Thyroid gland (tissue), 4 donors: ENCODE measurements at regions not wholly inside any gene's neighbourhood (a gene's known extent, or its start where the extent isn't known, plus 50 kb on each side); places are given as distances from the start of the nearest gene placed in this dataset.

Experiments used
- DNase-seq, 2 donors: peaks; one replicate each; pipeline ENCODE4 v3.0.0-alpha.2; 2019
- H3K27ac ChIP-seq, 3 donors: fragments of 200-600 bp; sonication (generic); 1 replicate in 2 of 3; 2 replicates in 1 of 3; pipeline ENCODE4 v1.5.1; 2016 to 2019; ENCODE audit warnings: mild to moderate bottlenecking in 1 of 3, moderate library complexity in 1 of 3
- H3K27me3 ChIP-seq: fragments of 200-600 bp; sonication (generic); one replicate; pipeline ENCODE4 v1.5.1; 2019
- H3K36me3 ChIP-seq, 2 donors: fragments of 200-600 bp; sonication (generic); one replicate each; pipeline ENCODE4 v1.5.1; 2016 to 2019
- H3K4me1 ChIP-seq, 2 donors: fragments of 200-600 bp; sonication (generic); one replicate each; pipeline ENCODE4 v1.5.1; 2017 to 2019
- H3K4me3 ChIP-seq, 3 donors: fragments of 200-600 bp; sonication (generic); replicated peaks in 1 of 3; 1 replicate in 2 of 3; 2 replicates in 1 of 3; pipeline ENCODE4 v1.5.1; 2016; ENCODE audit warnings: mild to moderate bottlenecking in 1 of 3
- H3K9me3 ChIP-seq: fragments of 200-600 bp; sonication (generic); one replicate; pipeline ENCODE4 v1.5.1; 2017
- CTCF ChIP-seq, 6 experiments: fragments of 200-600 bp in 3 of 6; fragments of 450-650 bp in 3 of 6; sonication (generic) in 3 of 6; IDR thresholded peaks; one replicate each; pipeline ENCODE4 v1.5.1; 2016 to 2019; ENCODE audit warnings: antibody characterized with exemption in 6 of 6, mild to moderate bottlenecking in 2 of 6, inconsistent platforms in 1 of 6, moderate library complexity in 1 of 6
- POLR2A ChIP-seq, 2 donors: fragments of 450-650 bp; IDR thresholded peaks; one replicate each; pipeline ENCODE4 v1.6.1; 2017; ENCODE audit warnings: antibody characterized with exemption in 2 of 2, mild to moderate bottlenecking in 2 of 2, moderate library complexity in 1 of 2
- WGBS, 2 donors: methylation state at CpG; one replicate each; pipeline ENCODE4 v1.1.5; 2017; 5-methylcytosine and 5-hydroxymethylcytosine counted together
- intact Hi-C: fragments of 100-400 bp; cut with DNase I; formaldehyde crosslinking; loops from one replicate; pipeline ENCODE4 v1.15.1; 2023

- Histone ChIP-seq H3K4me1 (peaks cover 17% of the 10 kb centered on the region in 2 donors), H3K36me3 (no peaks in the 10 kb centered on the region), H3K4me3 (no peak overlapping the region), H3K27ac (no peak overlapping the region), H3K9me3 (no peaks in the 10 kb centered on the region), H3K27me3 (no peaks in the 10 kb centered on the region)
- intact Hi-C loops: no loop called here
- DNase-seq: no peak
- WGBS, 2 donors: 89 to 95% methylated on average over 8 of the region's 8 CpGs
- TF ChIP-seq CTCF (IDR thresholded peaks at IDR 0.05) (no peak), POLR2A (IDR thresholded peaks at IDR 0.05) (no peak)
These were observed 457.1 kb upstream of the SALL3 start for GRCh38 chr18:78522507-78522906.

GRCh38 chr18:78523850-78524249, 455.8 kb upstream of the SALL3 start:
- intact Hi-C loops: no loop called here
- no peaks in the 10 kb centered on the region for H3K36me3 ChIP-seq
- peaks cover 17% of the 10 kb centered on the region in 2 donors for H3K4me1 ChIP-seq
- no peak overlapping the region for H3K27ac ChIP-seq
- no peak for DNase-seq
- no peaks in the 10 kb centered on the region for H3K27me3 ChIP-seq
- H3K4me3 ChIP-seq: no peak overlapping the region
- TF ChIP-seq CTCF (IDR thresholded peaks at IDR 0.05) (no peak), POLR2A (IDR thresholded peaks at IDR 0.05) (no peak)
- WGBS, 2 donors: 84 to 88% methylated on average over 12 of the region's 12 CpGs
- no peaks in the 10 kb centered on the region for H3K9me3 ChIP-seq

- H3K36me3 ChIP-seq: no peaks in the 10 kb centered on the region
- H3K4me1 ChIP-seq: peaks cover 17% of the 10 kb centered on the region in 2 donors
- intact Hi-C loops: no loop called here
- TF ChIP-seq CTCF (IDR thresholded peaks at IDR 0.05) (no peak), POLR2A (IDR thresholded peaks at IDR 0.05) (no peak)
- DNase-seq: no peak
- no peaks in the 10 kb centered on the region for H3K27me3 ChIP-seq
- no peaks in the 10 kb centered on the region for H3K9me3 ChIP-seq
- no peak overlapping the region for H3K4me3 ChIP-seq
- WGBS, 2 donors: 62 to 70% methylated on average over 11 of the region's 11 CpGs
- no peak overlapping the region for H3K27ac ChIP-seq
These were observed 454.1 kb upstream of the SALL3 start for GRCh38 chr18:78525366-78526111.

- H3K4me3 ChIP-seq: no peak overlapping the region
- H3K4me1 ChIP-seq: peaks cover 17% of the 10 kb centered on the region in 2 donors
- no peaks in the 10 kb centered on the region for H3K36me3 ChIP-seq
- 54 to 69% methylated on average over 10 of the region's 10 CpGs for WGBS, 2 donors
- no peak overlapping the region for H3K27ac ChIP-seq
- H3K9me3 ChIP-seq: no peaks in the 10 kb centered on the region
- TF ChIP-seq POLR2A (IDR thresholded peaks at IDR 0.05) (no peak), CTCF (IDR thresholded peaks at IDR 0.05) (no peak)
- DNase-seq: no peak
- intact Hi-C loops: no loop called here
- H3K27me3 ChIP-seq: no peaks in the 10 kb centered on the region
These were observed 453.3 kb upstream of the SALL3 start for GRCh38 chr18:78526275-78526674.

GRCh38 chr18:78526923-78527711, 452.5 kb upstream of the SALL3 start:
- Histone ChIP-seq H3K36me3 (no peaks in the 10 kb centered on the region), H3K9me3 (no peaks in the 10 kb centered on the region), H3K27ac (no peak overlapping the region), H3K4me1 (peaks cover 17% of the 10 kb centered on the region in 2 donors), H3K27me3 (no peaks in the 10 kb centered on the region), H3K4me3 (no peak overlapping the region)
- 66 to 71% methylated on average over 16 to 18 of the region's 19 CpGs for WGBS, 2 donors
- TF ChIP-seq CTCF (IDR thresholded peaks at IDR 0.05) (no peak), POLR2A (IDR thresholded peaks at IDR 0.05) (no peak)
- no peak for DNase-seq
- intact Hi-C loops: no loop called here
